Endothelial cell of umbilical vein (primary cell): ENCODE measurements at regions not wholly inside any gene's neighbourhood (a gene's known extent, or its start where the extent isn't known, plus 50 kb on each side); places are given as distances from the start of the nearest gene placed in this dataset.

Experiments
- EZH2 ChIP-seq: IDR thresholded peaks from 2 replicates; pipeline ENCODE4 v1.6.1; 2012; ENCODE audit warnings: borderline replicate concordance, low read depth, mild to moderate bottlenecking, moderate library complexity, low read length, inconsistent platforms; ENCODE audit not compliant: severe bottlenecking
- FOS ChIP-seq: IDR thresholded peaks from 2 replicates; pipeline ENCODE4 v1.6.1; 2011; ENCODE audit warnings: mild to moderate bottlenecking, low read length, moderate library complexity, borderline replicate concordance; ENCODE audit not compliant: insufficient read depth
- GATA2 ChIP-seq: IDR thresholded peaks from 2 replicates; pipeline ENCODE4 v1.7.0; 2011; ENCODE audit warnings: low read depth, mild to moderate bottlenecking, moderate library complexity, mixed read lengths, low read length; ENCODE audit not compliant: insufficient read length, insufficient read depth
- JUN ChIP-seq: IDR thresholded peaks from 2 replicates; pipeline ENCODE4 v1.6.1; 2011; ENCODE audit warnings: borderline replicate concordance, low read depth; ENCODE audit not compliant: insufficient read length, insufficient read depth
- MYC ChIP-seq: IDR thresholded peaks from one replicate; pipeline ENCODE4 v1.6.1; 2011; ENCODE audit warnings: mild to moderate bottlenecking, low read depth, low read length
- POLR2A ChIP-seq: IDR thresholded peaks from 2 replicates; pipeline ENCODE4 v1.6.1; 2012; ENCODE audit warnings: low read depth, mild to moderate bottlenecking, control low read depth, low read length
- POLR2AphosphoS5 ChIP-seq: IDR thresholded peaks from 2 replicates; pipeline ENCODE4 v1.6.1; 2012; ENCODE audit warnings: low read depth, mild to moderate bottlenecking, control low read depth, low read length, moderate library complexity; ENCODE audit not compliant: insufficient read depth
- TF ChIP-seq, protein P1 (sequence below), 2 donors: IDR thresholded peaks; 1 replicate in 1 of 2; 2 replicates in 1 of 2; pipeline ENCODE4 v1.5.1; 2011; ENCODE audit warnings: low read length in 2 of 2, mild to moderate bottlenecking in 2 of 2, moderate library complexity in 2 of 2, control low read depth in 1 of 2, inconsistent platforms in 1 of 2, low read depth in 1 of 2; ENCODE audit not compliant: insufficient read depth in 1 of 2; ENCODE audit errors: extremely low read depth in 1 of 2
- TF ChIP-seq, protein P2 (sequence below): IDR thresholded peaks from 2 replicates; pipeline ENCODE4 v1.6.1; 2011; ENCODE audit not compliant: insufficient read depth, insufficient read length

DNA sequence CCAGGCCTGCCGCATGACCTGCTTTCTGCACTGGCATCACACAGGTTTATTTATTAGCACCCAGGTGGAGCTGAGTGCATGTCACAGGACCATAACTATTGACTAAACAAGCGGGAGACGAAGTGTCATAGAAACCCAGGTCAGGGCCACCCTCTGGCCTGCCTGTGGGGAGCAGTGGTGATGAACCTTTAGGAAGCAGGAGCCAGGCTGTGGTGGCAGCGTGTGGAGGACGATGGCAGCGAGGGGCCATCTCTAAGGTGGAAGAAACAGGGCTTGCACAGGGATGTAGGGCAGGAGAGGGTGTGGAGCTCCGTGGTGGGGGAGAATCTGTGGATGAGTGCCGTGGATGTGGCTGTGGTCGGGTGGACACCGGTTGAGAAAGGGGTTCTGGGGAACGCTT is 275.3 kb downstream of the TEX29 start:
- TF ChIP-seq, protein P1, sequence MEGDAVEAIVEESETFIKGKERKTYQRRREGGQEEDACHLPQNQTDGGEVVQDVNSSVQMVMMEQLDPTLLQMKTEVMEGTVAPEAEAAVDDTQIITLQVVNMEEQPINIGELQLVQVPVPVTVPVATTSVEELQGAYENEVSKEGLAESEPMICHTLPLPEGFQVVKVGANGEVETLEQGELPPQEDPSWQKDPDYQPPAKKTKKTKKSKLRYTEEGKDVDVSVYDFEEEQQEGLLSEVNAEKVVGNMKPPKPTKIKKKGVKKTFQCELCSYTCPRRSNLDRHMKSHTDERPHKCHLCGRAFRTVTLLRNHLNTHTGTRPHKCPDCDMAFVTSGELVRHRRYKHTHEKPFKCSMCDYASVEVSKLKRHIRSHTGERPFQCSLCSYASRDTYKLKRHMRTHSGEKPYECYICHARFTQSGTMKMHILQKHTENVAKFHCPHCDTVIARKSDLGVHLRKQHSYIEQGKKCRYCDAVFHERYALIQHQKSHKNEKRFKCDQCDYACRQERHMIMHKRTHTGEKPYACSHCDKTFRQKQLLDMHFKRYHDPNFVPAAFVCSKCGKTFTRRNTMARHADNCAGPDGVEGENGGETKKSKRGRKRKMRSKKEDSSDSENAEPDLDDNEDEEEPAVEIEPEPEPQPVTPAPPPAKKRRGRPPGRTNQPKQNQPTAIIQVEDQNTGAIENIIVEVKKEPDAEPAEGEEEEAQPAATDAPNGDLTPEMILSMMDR (IDR thresholded peaks at IDR 0.05; ENCODE audit: extremely low read depth in 1 of 2, insufficient read depth in 1 of 2, low read depth in 1 of 2, low read length in 2 of 2): no peak
- no peak for TF ChIP-seq POLR2A
- no peak for TF ChIP-seq POLR2AphosphoS5
- TF ChIP-seq, protein P2, sequence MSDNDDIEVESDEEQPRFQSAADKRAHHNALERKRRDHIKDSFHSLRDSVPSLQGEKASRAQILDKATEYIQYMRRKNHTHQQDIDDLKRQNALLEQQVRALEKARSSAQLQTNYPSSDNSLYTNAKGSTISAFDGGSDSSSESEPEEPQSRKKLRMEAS: no peak
- no peak for TF ChIP-seq MYC
- TF ChIP-seq EZH2: no peak
- no peak for TF ChIP-seq FOS
- TF ChIP-seq GATA2: no peak
- TF ChIP-seq JUN: no peak
